ENCODE measurements at regions not wholly inside any gene's neighbourhood (a gene's known extent, or its start where the extent isn't known, plus 50 kb on each side); places are given as distances from the start of the nearest gene placed in this dataset.

DNA sequence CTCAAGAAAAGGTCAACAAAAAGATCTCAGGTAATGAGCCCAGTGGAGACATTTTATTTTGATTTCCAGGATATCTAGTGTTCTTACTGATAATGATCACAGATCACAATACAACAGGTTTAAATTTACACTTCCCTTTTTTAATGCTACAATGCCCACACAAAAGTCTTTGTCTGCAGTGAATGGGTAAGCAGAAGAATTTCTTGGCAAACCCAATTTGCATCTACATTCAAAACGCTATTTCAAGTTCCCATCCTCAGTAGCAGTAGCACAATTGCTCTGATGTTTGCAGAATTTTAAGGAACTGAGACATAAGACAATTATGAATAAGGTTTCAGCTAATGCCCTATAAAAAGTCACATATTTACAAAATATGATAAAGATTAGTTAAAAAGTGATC lies 929.4 kb upstream of the PIK3C3 start (continued):
- TF ChIP-seq NRF1 (IDR thresholded peaks at IDR 0.05; ENCODE audit: low read depth, low read length) (no peak), BCL11A (IDR thresholded peaks at IDR 0.05; ENCODE audit: low read depth in 2 of 2, low read length in 2 of 2) (no peak), BACH1 (IDR thresholded peaks at IDR 0.05; ENCODE audit: low read length) (no peak), TAF7 (optimal IDR thresholded peaks at IDR 0.05; ENCODE audit: borderline replicate concordance, low read depth, low read length) (no peak)

All from H1 (cell line).